Mammary epithelial cell (primary cell): ENCODE measurements at regions not wholly inside any gene's neighbourhood (a gene's known extent, or its start where the extent isn't known, plus 50 kb on each side); places are given as distances from the start of the nearest gene placed in this dataset.
"Not testable (repeated sequence)": the region's sequence is repeated elsewhere in the genome, so short reads cannot be mapped to it uniquely, and the experiment has no call there.

ENCODE experiments used
- CTCF ChIP-seq, 2 donors: IDR thresholded peaks in 1 of 2; conservative IDR thresholded peaks in 1 of 2; 2 replicates each; pipeline ENCODE4 v1.5.1; 2011 to 2012; ENCODE audit warnings: inconsistent platforms in 2 of 2, low read length in 2 of 2, mild to moderate bottlenecking in 2 of 2, control low read depth in 1 of 2, low read depth in 1 of 2; ENCODE audit not compliant: insufficient read depth in 1 of 2; ENCODE audit errors: extremely low read depth in 1 of 2
- EZH2 ChIP-seq: IDR thresholded peaks from 2 replicates; pipeline ENCODE4 v1.6.1; 2012; ENCODE audit warnings: low read length, inconsistent platforms, borderline replicate concordance

- not testable (repeated sequence) for TF ChIP-seq CTCF (conservative IDR thresholded peaks at IDR 0.05 in 1 of 2, IDR thresholded peaks at IDR 0.05 in 1 of 2; ENCODE audit: extremely low read depth in 1 of 2, insufficient read depth in 1 of 2, low read depth in 1 of 2, low read length in 2 of 2); EZH2
Measured at GRCh38 chr2:87406406-87407175, 341.3 kb upstream of the PLGLB2 start.
